GM18870 (cell line): ENCODE measurements at regions not wholly inside any gene's neighbourhood (a gene's known extent, or its start where the extent isn't known, plus 50 kb on each side); places are given as distances from the start of the nearest gene placed in this dataset.
A peak's percentile ranks its signal among the peaks of the same experiment; 100 is the strongest.
"Not testable (repeated sequence)": the region's sequence is repeated elsewhere in the genome, so short reads cannot be mapped to it uniquely, and the experiment has no call there.

Experiments
- ATAC-seq: cut with Tn5 transposase; IDR thresholded peaks from one replicate; pipeline ENCODE4 v1.9.1; 2021; ENCODE audit warnings: moderate library complexity; ENCODE audit not compliant: unreplicated experiment

DNA sequence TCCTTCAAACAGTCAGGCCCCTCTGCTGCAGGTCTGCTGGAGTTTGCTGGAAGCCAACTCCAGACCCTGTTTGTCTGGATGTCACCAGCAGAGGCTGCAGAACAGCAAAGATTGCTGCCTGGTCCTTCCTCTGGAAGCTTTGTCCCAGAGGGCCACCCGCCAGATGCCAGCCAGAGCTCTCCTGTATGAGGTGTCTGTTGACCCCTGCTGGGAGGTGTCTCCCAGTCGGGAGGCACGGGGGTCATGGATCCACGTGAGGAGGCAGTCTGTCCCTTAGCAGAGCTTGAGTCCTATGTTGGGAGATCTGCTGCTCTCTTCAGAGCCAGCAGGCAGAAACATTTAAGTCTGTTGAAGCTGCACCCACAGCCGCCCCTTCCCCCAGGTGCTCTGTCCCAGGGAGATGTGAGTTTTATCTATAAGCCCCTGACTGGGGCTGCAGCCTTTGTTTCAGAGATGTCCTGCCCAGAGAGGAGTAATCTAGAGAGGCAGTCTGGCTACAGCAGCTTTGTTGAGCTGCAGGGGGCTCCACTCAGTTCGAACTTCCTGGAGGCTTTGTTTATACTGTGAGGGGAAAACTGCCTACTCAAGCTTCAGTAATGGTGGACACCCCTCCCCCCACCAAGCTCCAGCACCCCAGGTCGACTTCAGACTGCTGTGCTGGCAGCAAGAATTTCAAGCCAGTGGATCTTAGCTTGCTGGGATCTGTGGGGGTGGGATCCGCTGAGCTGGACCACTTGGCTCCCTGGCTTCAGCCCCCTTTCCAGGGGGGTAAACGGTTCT is 72.1 kb downstream of the OGFRL1 start:
- ATAC-seq: not testable (repeated sequence)

DNA sequence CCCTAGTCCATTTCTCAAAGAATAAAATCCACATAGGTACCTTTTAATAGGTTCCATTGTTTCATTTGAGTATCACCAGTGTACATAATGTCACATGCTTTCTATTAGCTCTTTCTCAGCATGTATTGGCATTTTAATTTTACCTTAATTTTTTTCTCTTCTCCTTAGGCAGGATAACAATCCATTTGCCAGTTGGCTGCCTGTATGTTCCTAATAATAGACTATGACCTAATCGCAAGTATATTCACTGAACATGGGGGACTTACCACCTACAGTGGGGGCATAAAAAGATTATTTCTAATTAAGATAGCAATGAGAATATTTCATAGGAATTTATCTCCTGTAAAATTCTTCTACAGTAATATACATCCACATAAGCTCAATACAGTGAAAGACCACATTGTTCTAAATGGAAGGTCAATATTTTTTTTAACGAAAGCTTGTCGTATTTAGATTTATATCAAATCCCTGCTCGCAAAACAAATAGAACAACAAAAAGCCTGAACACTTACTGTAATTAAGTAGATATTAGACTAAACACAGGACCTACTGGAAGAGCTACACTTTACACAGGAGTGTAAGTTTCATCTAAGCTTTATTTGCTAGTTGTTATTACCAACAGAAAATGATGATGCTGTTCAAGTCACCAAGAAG is 76.4 kb downstream of the OGFRL1 start:
- no peak for ATAC-seq

DNA sequence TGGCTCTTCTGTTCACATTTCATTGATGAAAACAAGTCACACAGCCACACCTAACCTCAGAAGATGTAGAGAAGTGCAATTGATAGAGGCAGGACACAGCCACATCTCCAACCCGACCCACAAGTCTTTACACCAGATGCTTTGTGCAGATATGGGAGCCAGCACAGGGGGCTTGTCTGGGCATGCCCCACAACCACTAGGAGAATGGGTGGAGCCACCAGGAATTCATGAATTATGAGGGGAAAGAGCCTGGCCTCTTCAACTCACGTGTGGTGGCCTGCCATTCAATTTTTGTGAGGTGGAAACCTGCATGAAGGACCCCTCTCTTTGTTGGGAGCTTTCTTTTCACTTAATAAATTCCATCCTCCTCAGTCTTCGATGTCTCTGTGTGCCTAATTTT is 79.1 kb downstream of the OGFRL1 start:
- no peak for ATAC-seq

DNA sequence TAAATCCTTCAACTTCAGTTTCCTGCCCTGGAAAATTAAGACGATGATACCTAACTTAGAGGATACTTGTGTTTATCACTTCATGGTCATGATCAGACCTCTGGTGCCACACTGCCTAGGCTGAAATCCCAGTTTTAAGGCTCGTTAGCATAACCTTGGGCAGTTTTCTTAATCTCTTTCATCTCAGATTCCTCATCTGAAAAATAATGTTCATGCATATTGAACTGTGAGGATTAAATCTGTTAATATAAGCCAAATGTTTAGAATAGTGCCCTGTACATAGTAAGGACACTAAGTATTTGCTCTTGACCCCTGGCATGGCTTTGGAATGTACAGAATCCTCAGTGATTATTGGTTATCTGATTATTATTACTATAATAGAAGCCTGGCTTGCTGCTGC is 79.7 kb downstream of the OGFRL1 start:
- no peak for ATAC-seq

DNA sequence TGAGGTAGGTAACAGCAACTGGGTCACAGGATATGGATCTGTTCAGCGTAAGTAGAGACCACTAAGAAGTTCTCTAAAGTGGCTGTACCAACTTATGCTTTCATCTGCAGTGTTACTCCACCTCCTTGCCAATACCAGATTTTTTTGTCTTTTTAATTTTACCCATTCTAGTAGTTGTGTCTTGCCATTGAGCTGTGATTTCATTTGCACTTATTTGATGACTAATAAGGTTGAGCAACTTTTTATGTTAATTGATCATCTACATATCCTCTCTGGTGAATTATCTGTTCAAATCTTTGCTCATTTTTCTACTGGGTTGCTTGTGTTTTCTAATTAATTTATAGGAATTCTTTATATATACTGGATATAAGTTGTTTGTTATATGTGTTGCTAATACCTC is 82.9 kb downstream of the OGFRL1 start:
- ATAC-seq: no peak

DNA sequence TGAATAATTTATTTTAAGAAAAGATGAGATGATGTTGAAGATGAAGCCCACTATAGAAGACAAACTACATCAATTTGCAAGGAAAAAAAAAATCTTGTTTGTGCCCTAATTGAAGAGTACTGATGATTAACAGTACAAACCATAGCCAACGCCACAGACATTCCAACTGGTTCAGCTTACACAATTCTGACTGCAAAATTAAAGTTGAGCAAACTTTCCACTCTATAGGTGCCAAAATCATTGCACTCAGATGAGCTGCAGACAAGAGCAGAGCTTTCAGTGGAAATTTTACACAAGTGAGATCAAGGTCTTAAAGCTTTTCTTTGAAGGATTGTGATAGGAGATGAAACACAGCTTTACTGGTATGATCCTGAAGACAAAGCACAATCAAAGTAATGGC is 85.3 kb downstream of the OGFRL1 start:
- no peak for ATAC-seq

DNA sequence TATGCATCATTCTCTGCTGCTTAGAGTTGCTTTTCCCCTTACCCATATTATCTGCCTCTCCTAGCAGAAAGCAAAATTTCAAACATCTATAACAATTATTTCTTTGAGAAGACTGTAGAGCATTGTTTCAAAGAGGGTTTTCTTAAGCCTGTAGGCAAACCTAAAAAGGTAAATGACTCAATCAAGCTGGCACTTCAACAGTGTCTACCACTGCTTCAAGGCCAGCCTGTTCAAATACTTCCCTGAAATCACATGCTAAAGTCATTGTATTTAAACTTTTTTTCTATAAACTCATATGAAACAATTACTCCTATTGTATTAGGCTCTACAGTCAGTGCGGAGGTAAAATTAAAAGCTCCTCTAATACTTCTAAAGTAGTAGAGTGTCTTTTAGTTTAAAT is 87.1 kb downstream of the OGFRL1 start:
- ATAC-seq: no peak

DNA sequence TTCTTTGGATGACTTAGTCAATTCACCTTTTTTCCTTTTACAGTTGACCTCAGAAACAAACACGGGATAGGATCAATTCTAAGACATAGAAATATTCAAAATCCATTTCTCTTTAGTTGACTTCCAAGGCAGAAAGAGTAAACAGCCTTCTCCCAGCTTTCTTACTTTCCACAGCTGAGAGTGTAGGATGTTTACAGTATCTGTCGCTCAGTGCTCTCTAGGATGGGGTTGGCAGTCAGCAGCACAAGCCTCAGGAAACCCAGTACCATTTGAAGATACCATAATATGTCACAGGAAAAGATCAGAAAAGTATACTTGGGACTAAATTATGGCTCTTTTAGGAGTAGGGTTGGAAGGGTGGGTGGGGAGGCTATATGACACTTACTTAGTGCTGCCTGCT is 88.2 kb downstream of the OGFRL1 start:
- ATAC-seq: no peak

DNA sequence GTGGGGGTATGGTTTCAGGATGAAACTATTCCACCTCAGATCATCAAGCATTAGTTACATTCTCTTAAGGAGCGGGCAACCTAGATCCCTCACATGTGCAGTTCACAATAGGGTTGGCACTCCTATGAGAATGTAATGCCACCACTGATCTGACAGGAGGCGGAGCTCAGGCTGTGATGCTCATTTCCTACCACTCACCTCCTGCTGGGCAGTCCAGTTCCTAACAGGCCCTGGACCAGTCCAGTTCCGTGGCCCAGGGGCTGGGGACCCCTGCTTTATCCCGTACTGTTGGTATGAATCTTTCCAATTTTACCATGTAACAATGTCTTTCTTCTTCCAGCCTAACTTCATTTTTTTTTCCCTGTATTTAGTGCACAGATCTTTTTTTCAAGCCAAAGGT is 94.9 kb downstream of the OGFRL1 start:
- ATAC-seq: no peak

DNA sequence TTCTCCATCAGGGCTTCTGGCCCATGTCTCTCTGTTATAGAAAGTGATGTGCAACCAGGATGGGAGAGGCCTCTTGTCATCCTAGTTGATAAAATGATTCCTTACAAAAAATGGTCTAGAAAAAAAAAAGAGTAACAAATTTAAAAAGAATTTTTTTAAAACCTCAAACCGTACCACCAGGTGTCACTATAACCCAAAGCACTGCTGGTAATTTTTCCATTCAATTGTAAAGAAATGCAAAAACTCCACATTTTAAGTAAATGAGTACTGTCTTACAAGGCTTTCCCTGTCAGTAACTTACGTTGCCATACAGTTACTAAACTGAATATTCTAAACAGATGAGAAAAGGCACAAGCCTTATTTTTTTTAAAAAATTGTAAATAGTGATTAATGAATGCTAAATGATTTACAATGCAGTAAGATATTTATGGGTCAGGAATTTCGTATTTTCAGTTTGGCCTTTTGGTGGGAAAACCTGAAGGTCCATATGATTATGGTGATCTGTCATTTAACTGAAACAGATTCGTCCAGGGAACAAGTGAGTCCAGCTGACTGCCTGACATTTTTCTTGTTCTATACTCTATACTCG is 95.4 kb downstream of the OGFRL1 start:
- ATAC-seq: no peak

DNA sequence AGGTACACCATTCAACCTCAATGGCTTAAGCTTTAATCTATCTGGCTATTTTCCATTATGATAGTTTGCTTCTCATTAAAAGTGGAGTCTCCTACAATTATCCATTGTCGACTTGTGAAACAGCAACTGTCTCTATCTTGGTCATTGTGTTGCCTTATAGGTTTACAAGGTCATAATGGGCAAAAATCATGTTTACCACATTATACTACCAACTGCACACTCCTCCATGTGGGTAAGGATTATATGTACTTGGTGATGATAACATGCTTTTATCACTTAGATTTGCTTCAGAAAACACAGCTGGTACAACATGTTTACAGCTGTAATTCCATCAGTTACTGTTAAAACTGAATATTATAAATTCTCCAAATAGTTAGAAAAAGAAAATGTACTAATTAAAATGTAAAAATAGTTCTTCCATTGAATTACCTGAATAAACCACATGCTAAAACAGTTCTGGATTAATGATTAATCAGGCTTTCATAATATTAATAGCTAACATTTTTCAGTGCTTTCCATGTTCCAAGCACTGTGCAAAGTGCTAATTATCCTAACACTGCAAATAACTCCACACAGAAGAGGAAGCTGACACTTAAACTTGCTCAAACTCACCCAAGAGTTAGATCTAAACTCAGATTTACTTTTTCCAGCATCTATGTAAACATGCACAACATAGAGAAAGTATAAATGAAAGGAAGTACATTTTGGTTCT is 96.7 kb downstream of the OGFRL1 start:
- no peak for ATAC-seq

DNA sequence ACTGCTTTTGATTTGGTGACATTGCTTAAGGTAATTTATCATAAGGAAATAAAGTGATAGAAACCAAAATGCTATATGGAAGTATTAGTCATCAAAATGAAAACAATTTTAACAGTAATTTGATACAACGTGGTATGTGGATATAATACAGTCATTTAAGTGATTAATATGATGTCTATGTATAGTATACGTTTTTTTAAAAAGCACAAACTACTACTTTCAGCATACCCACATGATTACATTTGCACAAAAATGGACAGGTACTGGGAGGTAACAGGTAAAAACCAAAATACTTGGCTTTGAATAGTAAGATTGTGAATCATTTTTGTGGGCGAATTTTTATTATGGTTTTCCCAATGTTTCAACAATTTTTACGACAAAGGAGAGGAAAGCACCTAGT is 97.6 kb downstream of the OGFRL1 start:
- ATAC-seq: no peak

DNA sequence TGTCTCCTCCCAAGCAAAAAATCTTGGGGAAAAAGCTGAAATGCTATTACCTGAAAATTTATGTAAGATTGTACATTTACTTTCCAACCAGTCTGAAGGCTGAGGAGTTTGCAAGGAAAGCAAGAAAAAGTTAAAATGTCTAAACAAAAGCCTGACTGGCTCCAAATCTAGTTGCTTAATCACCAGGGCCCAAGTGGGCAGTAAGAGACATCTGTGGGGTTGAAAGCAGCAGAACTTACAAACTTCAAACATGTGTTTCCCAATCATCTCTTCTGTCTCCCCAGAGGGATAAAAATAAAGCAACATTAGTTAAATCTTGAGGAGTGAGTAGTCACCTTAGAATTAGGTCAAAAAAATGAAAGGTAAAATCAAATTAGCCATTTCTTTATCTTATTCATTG is 98.6 kb downstream of the OGFRL1 start:
- no peak for ATAC-seq

DNA sequence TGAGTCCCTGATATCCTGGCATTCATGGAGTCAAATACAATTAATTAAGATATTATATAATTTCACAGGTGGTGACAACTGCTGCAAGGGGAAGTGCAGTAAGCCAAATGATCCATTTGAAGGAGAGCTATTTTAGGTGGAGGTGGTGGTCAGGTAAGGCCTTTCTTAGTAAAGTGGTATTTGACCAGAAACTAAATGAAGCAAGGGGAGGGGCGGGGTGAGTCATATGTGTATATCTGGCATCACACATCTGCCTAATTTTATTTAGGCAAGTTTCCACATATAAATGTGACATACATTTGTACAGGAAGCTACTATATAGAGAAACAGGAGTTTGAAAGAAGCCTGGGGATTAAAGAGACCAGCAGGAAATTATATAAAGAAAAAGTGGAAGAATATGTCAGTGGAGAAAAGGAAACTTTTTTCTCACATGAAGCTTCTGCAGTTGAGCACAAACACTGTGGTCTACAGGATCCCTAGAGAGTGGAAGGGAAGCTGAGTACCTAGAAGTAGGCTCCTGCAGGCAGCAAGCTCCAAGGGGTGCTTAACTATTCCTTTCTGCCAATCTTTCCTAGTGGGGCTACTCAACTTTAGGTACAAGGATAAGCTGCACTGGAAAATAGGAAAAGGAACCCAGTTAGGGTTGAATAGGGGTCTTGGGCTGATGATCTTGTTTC is 99.6 kb downstream of the OGFRL1 start:
- ATAC-seq: peak; percentile 68

DNA sequence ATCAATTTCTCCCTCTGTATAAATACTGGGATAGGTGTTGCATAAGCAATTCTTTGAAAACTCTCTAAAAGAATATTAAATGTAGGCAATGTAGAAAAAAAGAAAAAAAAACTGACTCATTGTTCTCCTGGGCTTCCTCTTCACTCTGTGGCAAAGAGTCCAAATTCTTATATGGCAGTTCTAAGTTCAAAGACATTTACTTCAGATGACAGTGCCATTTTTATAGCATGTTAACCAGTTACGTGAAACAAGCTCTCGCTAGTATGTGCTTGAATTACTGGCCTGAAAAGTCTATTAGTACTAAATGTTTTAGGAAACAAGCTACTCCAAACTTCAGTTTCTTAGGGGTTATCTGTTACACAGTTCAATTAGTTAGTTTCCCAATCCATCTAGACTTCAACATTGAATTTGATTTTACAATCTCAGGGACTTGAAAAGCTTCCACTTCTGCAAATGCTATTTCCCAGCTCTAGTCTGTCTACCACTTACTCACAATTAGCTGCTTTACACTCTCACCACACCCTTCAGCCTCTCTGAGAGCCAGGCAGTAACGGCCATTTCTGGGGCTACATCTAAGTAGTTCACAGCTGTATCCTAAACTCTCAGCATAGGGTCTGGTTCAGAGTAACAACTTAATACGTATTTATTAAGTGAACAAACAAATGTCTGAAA is 100.4 kb downstream of the OGFRL1 start:
- ATAC-seq: no peak

DNA sequence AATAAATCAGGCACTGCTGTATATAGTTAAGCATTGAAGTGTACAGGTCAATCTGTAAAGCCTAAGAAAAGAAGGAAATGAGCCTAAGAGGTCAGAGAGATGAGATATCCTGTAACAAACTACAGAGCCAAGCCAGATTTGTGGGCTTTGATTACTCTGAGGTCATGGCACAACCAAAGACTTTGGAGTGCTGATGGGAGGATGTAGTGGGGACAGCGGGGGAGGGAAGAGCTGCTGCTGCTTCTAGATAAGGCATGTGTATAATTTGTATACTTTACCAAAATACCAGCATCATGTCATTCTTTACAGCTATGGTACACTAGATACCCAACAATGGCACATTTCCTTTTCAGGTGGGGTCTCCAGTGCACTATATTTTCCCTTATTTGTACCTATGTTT is 102.5 kb downstream of the OGFRL1 start:
- ATAC-seq: no peak

DNA sequence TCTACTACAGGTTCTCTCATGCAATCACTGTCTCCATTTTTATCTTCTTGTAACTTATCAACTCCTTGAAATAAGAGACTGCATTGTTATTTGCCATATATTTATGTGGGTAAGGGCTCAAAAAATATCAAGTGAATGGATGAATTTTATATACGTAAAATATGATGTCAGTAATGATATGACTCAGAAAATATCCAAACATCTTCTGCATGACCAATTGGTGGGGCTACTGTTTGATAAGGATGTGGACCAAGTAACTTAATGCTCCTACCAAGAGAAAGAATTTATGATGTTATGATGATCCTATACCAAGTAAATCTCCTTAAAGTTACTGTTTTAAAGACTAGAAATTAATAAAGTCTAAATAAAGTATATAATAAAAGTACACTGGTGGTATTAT is 103.7 kb downstream of the OGFRL1 start:
- no peak for ATAC-seq

DNA sequence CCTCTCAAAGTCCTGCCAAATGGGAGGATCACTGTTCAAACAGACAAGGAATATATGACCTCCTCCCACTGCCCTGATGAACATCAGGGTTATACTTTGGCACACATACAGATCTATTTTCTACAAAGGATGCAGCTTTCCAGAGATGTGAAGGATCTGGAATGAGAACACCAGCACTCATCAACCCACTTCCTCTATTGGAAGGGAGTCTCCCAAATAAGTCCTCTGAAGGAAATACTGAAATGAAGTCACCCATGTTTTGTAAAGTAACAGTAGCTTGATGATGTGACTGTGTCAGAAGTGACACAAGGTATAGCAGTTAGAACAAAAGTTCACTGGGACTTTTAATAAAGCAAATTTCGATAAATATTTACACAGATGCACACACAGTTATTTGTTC is 104.9 kb downstream of the OGFRL1 start:
- ATAC-seq: no peak

DNA sequence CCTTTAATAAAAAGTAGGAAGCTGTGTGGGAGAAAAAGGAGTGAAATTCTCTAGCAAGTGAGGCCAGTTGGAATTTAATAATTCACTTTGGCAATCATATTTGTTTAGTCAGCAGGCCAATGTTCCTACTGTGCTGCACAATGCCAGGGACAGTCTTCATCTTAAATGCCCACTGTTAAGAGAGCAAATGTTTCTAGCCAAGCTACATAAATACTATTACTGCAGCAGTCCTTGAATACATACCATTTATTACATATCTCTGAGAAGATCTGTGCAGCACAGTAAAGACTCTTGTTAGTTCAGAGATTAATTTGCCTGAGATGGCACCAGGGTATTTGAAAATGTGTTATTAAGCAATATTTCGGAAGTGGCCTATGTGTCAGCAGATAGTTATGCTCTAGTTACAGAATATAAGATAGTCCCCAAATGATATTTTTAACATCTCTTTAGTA is 105.4 kb downstream of the OGFRL1 start:
- no peak for ATAC-seq

DNA sequence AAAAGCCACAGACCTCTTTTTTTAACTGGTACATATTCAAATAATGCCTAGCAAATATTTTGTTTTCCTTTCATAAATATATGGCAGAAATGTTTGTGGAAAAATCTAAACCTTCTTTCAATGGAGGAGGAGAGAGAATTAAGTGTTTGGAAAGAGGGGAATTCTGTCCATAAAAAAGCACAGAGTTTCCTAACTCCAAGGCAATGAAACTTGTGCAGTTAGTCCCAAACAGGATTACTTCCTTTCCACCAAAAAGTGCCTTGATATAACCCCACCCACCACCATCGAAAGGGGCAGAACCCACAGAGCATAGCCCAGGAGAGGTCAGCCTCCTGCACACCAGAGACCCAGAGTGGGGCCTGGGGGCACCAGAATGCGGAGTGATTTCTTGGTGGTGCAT is 106.3 kb downstream of the OGFRL1 start:
- no peak for ATAC-seq
